Mesenchymal stem cell (in vitro differentiated cells and primary cell): ENCODE measurements at regions not wholly inside any gene's neighbourhood (a gene's known extent, or its start where the extent isn't known, plus 50 kb on each side); places are given as distances from the start of the nearest gene placed in this dataset.

Experiments
- DNase-seq: peaks from one replicate; pipeline ENCODE4 v3.0.0-alpha.2; 2013
- H2AFZ ChIP-seq: one replicate; pipeline ENCODE4 v1.6.1; 2013; ENCODE audit warnings: low read depth, mild to moderate bottlenecking, control low read depth, inconsistent platforms, low read length, moderate library complexity
- H2AK5ac ChIP-seq: 2 replicates; pipeline ENCODE4 v1.6.1; 2013; ENCODE audit warnings: low read length, moderate library complexity, mild to moderate bottlenecking, inconsistent platforms; ENCODE audit not compliant: severe bottlenecking
- H2BK120ac ChIP-seq: one replicate; pipeline ENCODE4 v1.6.1; 2013; ENCODE audit warnings: low read depth, mild to moderate bottlenecking, inconsistent platforms, low read length, moderate library complexity
- H2BK12ac ChIP-seq, 2 experiments: one replicate each; pipeline ENCODE4 v1.6.1; 2013; ENCODE audit warnings: inconsistent platforms in 2 of 2, low read length in 2 of 2, mild to moderate bottlenecking in 2 of 2, moderate library complexity in 2 of 2, control low read depth in 1 of 2
- H2BK15ac ChIP-seq: one replicate; pipeline ENCODE4 v1.6.1; 2013; ENCODE audit warnings: mild to moderate bottlenecking, low read depth, inconsistent platforms; ENCODE audit not compliant: poor library complexity, severe bottlenecking
- H2BK5ac ChIP-seq: 2 replicates; pipeline ENCODE4 v1.6.1; 2013; ENCODE audit warnings: low read depth, mild to moderate bottlenecking, low read length, control low read depth, inconsistent platforms; ENCODE audit not compliant: poor library complexity, severe bottlenecking
- H3K14ac ChIP-seq, 2 experiments: one replicate each; pipeline ENCODE4 v1.6.1; 2013; ENCODE audit warnings: inconsistent platforms in 2 of 2, low read length in 2 of 2, control low read depth in 1 of 2, mild to moderate bottlenecking in 1 of 2, moderate library complexity in 1 of 2
- H3K18ac ChIP-seq, 2 experiments: one replicate each; pipeline ENCODE4 v1.6.1; 2013; ENCODE audit warnings: inconsistent platforms in 2 of 2, low read length in 2 of 2, control low read depth in 1 of 2, low read depth in 1 of 2, mild to moderate bottlenecking in 1 of 2
- H3K23ac ChIP-seq, 2 experiments: one replicate each; pipeline ENCODE4 v1.6.1; 2013; ENCODE audit warnings: inconsistent platforms in 2 of 2, low read length in 2 of 2, mild to moderate bottlenecking in 2 of 2, moderate library complexity in 2 of 2, control low read depth in 1 of 2
- H3K27ac ChIP-seq: 2 replicates; pipeline ENCODE4 v1.5.1; 2013; ENCODE audit warnings: mild to moderate bottlenecking, moderate library complexity, low read length, control low read depth, inconsistent platforms; ENCODE audit not compliant: poor library complexity, severe bottlenecking
- H3K27me3 ChIP-seq, 2 experiments: 2 replicates each; pipeline versions ENCODE4 v1.6.1 to v1.7.0; 2013; ENCODE audit warnings: low read length in 2 of 2, mild to moderate bottlenecking in 2 of 2, moderate library complexity in 2 of 2, control low read depth in 1 of 2, inconsistent platforms in 1 of 2; ENCODE audit not compliant: control insufficient read depth in 1 of 2, insufficient read depth in 1 of 2
- H3K36me3 ChIP-seq, 2 experiments: 2 replicates each; pipeline versions ENCODE4 v1.6.1 to v1.7.0; 2013; ENCODE audit warnings: low read length in 2 of 2, control low read depth in 1 of 2, inconsistent platforms in 1 of 2, low read depth in 1 of 2, mild to moderate bottlenecking in 1 of 2; ENCODE audit not compliant: insufficient read depth in 2 of 2, control insufficient read depth in 1 of 2
- H3K4ac ChIP-seq, 2 experiments: one replicate each; pipeline ENCODE4 v1.6.1; 2013; ENCODE audit warnings: inconsistent platforms in 2 of 2, low read length in 2 of 2, mild to moderate bottlenecking in 2 of 2, moderate library complexity in 2 of 2, control low read depth in 1 of 2, low read depth in 1 of 2
- H3K4me1 ChIP-seq: 2 replicates; pipeline ENCODE4 v1.6.1; 2013; ENCODE audit warnings: low read depth, low read length, control low read depth; ENCODE audit not compliant: control insufficient read depth, insufficient read depth
- H3K4me2 ChIP-seq: 2 replicates; pipeline ENCODE4 v1.6.1; 2013; ENCODE audit warnings: low read length, mild to moderate bottlenecking, inconsistent platforms; ENCODE audit not compliant: poor library complexity, severe bottlenecking
- H3K4me3 ChIP-seq, 2 experiments: 2 replicates each; pipeline versions ENCODE4 v1.5.1 to v1.7.0; 2013; ENCODE audit warnings: low read length in 2 of 2, mild to moderate bottlenecking in 2 of 2, control low read depth in 1 of 2, low read depth in 1 of 2; ENCODE audit not compliant: insufficient read depth in 1 of 2
- H3K79me1 ChIP-seq: replicated peaks from 2 replicates; pipeline ENCODE4 v1.6.1; 2013; ENCODE audit warnings: mild to moderate bottlenecking, control low read depth, low read length, inconsistent platforms; ENCODE audit not compliant: poor library complexity, severe bottlenecking
- H3K9ac ChIP-seq: 2 replicates; pipeline ENCODE4 v1.7.0; 2013; ENCODE audit warnings: mild to moderate bottlenecking, low read length, moderate library complexity
- H3K9me3 ChIP-seq: 2 replicates; pipeline ENCODE4 v1.7.0; 2013; ENCODE audit warnings: mild to moderate bottlenecking, low read length; ENCODE audit not compliant: control insufficient read depth
- H4K8ac ChIP-seq: one replicate; pipeline ENCODE4 v1.6.1; 2013; ENCODE audit warnings: inconsistent platforms, mild to moderate bottlenecking, low read length, moderate library complexity
- H4K91ac ChIP-seq: one replicate; pipeline ENCODE4 v1.6.1; 2013; ENCODE audit warnings: mild to moderate bottlenecking, low read length, inconsistent platforms
- WGBS: methylation state at CpG from one replicate; pipeline ENCODE4 v1.1.7; 2013; ENCODE audit warnings: mixed read lengths; 5-methylcytosine and 5-hydroxymethylcytosine counted together

DNA sequence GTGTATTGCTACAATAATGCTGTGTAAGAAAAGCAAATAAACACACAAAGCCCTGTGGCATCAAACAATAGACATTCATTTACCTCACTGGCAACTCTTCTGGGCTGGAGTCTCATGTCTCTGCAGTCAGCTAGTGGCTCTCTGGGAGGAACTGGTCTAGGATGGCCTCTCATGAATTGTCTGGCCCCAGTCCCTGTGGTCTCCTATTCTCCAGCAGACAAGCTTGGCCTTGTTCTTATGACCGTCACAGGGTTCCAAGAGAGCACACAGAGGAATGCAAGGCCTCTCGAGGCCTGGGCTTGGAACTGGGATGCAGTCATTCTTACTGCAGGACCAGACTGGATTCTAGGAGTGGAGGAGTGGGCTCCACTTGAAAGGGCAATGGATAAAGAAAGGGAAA lies 141.2 kb upstream of the NTM start:
- DNase-seq = no peak
- H2AFZ ChIP-seq = no peak overlapping the region
- no peak overlapping the region for H3K23ac ChIP-seq
- H3K79me1 ChIP-seq = no peaks in the 10 kb centered on the region
- no peak overlapping the region for H4K8ac ChIP-seq
- no peak overlapping the region for H2BK15ac ChIP-seq
- no peak overlapping the region for H2BK120ac ChIP-seq
- H2AK5ac ChIP-seq = no peak overlapping the region
- H3K14ac ChIP-seq = no peak overlapping the region
- no peak overlapping the region for H3K4ac ChIP-seq
- H2BK5ac ChIP-seq = no peak overlapping the region
- peaks cover 0 to 11% of the 10 kb centered on the region in 2 experiments for H3K27me3 ChIP-seq
- no peak overlapping the region for H3K4me3 ChIP-seq
- no peak overlapping the region for H3K9ac ChIP-seq
- no peak overlapping the region for H3K4me2 ChIP-seq
- H4K91ac ChIP-seq = no peak overlapping the region
- no peak overlapping the region for H2BK12ac ChIP-seq
- no peak overlapping the region for H3K18ac ChIP-seq
- WGBS = 56% methylated on average over 2 of the region's 2 CpGs
- H3K36me3 ChIP-seq = no peaks in the 10 kb centered on the region
- H3K9me3 ChIP-seq = no peaks in the 10 kb centered on the region
- H3K27ac ChIP-seq = no peak overlapping the region
- no peaks in the 10 kb centered on the region for H3K4me1 ChIP-seq

- Histone ChIP-seq H3K36me3 (no peaks in the 10 kb centered on the region), H2AK5ac (no peak overlapping the region), H3K4me2 (no peak overlapping the region), H3K9me3 (no peaks in the 10 kb centered on the region), H2AFZ (no peak overlapping the region), H2BK120ac (no peak overlapping the region), H4K8ac (no peak overlapping the region), H3K27ac (no peak overlapping the region), H2BK15ac (no peak overlapping the region), H3K79me1 (no peaks in the 10 kb centered on the region), H2BK12ac (no peak overlapping the region), H3K4ac (no peak overlapping the region), H3K27me3 (peaks cover 0 to 25% of the 10 kb centered on the region in 2 experiments), H4K91ac (no peak overlapping the region), H3K9ac (no peak overlapping the region), H3K4me1 (no peaks in the 10 kb centered on the region), H3K4me3 (no peak overlapping the region), H3K23ac (no peak overlapping the region), H3K14ac (no peak overlapping the region), H3K18ac (no peak overlapping the region), H2BK5ac (no peak overlapping the region)
- DNase-seq = no peak
- 77% methylated on average over 6 of the region's 6 CpGs for WGBS
Observed at GRCh38 chr11:131231317-131231940, 139.0 kb upstream of the NTM start.

DNA sequence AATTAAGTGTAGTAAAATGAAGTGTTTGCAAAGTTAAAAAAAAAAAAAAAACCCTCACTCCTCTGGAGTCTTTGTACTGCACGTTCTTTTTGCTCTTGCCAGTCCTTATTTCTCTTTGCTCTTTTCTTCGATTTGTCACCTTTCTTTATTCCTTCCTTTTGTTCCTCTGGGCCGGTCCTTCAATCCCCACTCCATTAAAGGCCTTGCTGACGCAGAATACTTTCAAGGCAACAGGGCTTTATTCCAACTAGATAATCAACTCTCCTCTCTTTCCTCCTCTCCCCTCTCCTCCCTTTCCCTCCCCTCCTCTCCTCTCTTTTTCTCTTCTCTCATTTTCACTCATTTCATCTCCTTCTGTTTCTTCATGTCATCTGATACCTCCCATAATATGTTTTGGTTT lies 138.2 kb upstream of the NTM start:
- Histone ChIP-seq H3K27me3 (peaks cover 0 to 25% of the 10 kb centered on the region in 2 experiments), H3K18ac (no peak overlapping the region), H3K4ac (no peak overlapping the region), H2AFZ (no peak overlapping the region), H3K4me2 (no peak overlapping the region), H3K23ac (no peak overlapping the region), H2BK15ac (no peak overlapping the region), H2AK5ac (no peak overlapping the region), H3K27ac (no peak overlapping the region), H3K9me3 (no peaks in the 10 kb centered on the region), H2BK5ac (no peak overlapping the region), H3K4me1 (no peaks in the 10 kb centered on the region), H3K9ac (no peak overlapping the region), H3K14ac (no peak overlapping the region), H4K91ac (no peak overlapping the region), H2BK120ac (no peak overlapping the region), H3K36me3 (no peaks in the 10 kb centered on the region), H3K79me1 (no peaks in the 10 kb centered on the region), H4K8ac (no peak overlapping the region), H2BK12ac (no peak overlapping the region), H3K4me3 (no peak overlapping the region)
- no peak for DNase-seq
- WGBS = 79% methylated on average over 4 of the region's 4 CpGs

DNA sequence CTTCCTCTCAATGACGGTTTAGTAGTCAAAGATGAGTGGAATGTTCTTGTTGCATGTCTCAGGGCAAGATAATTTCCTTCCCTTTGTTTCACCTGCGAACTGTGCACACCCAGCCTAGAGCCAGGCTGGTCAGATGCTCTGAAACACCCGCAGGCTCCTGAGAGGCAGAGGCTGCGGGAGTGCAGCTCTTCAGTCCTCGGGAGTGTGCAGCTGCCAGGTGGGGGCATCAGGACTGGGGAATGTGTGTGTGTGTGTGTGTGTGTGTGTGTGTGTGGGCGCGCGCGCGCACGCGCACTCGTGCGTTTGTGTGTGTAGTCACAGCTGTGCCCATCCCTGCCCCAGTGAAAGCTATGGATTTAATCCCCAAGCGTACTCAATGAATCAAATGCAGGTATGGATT lies 136.2 kb upstream of the NTM start:
- Histone ChIP-seq H3K4ac (no peak overlapping the region), H3K27me3 (peaks cover 0 to 39% of the 10 kb centered on the region in 2 experiments), H3K4me2 (no peak overlapping the region), H3K9ac (no peak overlapping the region), H2AFZ (no peak overlapping the region), H2BK120ac (no peak overlapping the region), H2BK5ac (no peak overlapping the region), H3K4me1 (no peaks in the 10 kb centered on the region), H3K23ac (no peak overlapping the region), H3K18ac (no peak overlapping the region), H4K8ac (no peak overlapping the region), H2BK15ac (no peak overlapping the region), H2BK12ac (no peak overlapping the region), H4K91ac (no peak overlapping the region), H3K36me3 (no peaks in the 10 kb centered on the region), H3K9me3 (no peaks in the 10 kb centered on the region), H3K27ac (no peak overlapping the region), H3K14ac (no peak overlapping the region), H3K79me1 (no peaks in the 10 kb centered on the region), H2AK5ac (no peak overlapping the region), H3K4me3 (no peak overlapping the region)
- no peak for DNase-seq
- 90% methylated on average over 15 of the region's 15 CpGs for WGBS
